Motor neuron (in vitro differentiated cells): ENCODE measurements at regions not wholly inside any gene's neighbourhood (a gene's known extent, or its start where the extent isn't known, plus 50 kb on each side); places are given as distances from the start of the nearest gene placed in this dataset.

Experiments
- ATAC-seq, 8 experiments: fragments of 200-7000 bp; cut with Tn5 transposase; replicated peaks in 6 of 8; 2 replicates each; pipeline ENCODE4 v1.8.0; 2021; ENCODE audit warnings: mild to moderate bottlenecking in 8 of 8, moderate library complexity in 8 of 8
- H3K27ac ChIP-seq, 2 donors: fragments of 250-450 bp; sonication (Bioruptor Pico); 2 replicates each; pipeline ENCODE4 v1.9.0; 2021; ENCODE audit warnings: antibody characterized with exemption in 2 of 2, mild to moderate bottlenecking in 2 of 2, moderate library complexity in 1 of 2
- H3K4me1 ChIP-seq, 2 donors: fragments of 250-450 bp; sonication (Bioruptor Pico); replicated peaks in 1 of 2; 2 replicates each; pipeline ENCODE4 v1.6.1; 2021; ENCODE audit warnings: antibody characterized with exemption in 2 of 2, mild to moderate bottlenecking in 2 of 2, moderate library complexity in 1 of 2
- H3K4me3 ChIP-seq, 5 donors: fragments of 250-450 bp; sonication (Bioruptor Pico); 2 replicates each; pipeline ENCODE4 v1.9.0; 2021; ENCODE audit warnings: antibody characterized with exemption in 5 of 5, mild to moderate bottlenecking in 5 of 5, moderate library complexity in 4 of 5
- WGBS, 10 experiments: fragments of 450-650 bp; shearing (Covaris generic); methylation state at CpG; one replicate each; pipeline ENCODE4 v1.0.0; 2022; 5-methylcytosine and 5-hydroxymethylcytosine counted together
- in situ Hi-C, 9 experiments: fragments of 400-800 bp; cut with MboI; loops; one replicate each; pipeline ENCODE4 v1.15.0; 2021; ENCODE audit warnings: low sequenced_read_pairs in 9 of 9, low pct_unique_long_range_greater_than_20kb in 2 of 9; ENCODE audit not compliant: unreplicated experiment in 9 of 9

DNA sequence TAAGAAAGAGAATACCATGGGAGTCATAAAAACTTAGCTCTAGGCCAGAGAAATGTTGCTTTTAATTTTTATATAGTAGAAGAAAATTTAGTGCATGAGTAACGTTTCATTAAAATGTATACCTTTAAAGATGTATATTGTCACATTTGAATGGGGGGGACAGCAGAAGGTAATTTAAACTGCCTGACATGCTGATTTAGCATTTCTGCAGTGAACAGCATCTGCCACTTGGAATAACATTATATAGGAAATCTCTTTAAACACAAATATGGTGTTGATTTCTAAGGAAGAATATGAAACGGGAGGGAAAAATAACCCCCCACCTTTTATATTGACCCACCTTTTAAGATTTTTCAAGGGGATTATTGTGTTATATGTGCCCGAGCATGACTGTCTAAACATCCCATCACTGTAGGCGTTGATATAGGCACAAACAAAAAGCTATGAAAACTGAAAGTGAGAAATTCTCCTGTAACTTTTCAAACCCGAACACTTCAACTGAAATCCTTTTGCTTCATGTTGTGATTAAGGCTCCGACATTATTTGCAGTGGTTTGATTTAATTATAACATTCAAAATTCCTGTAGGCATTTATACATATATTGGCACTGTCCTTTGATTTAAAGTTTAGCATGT, 244.7 kb upstream of the CELF2 start:
- H3K27ac ChIP-seq, result no peak overlapping the region
- 15 to 97% (median 80%) methylated on average over 3 to 6 of the region's 6 CpGs; no CpG with 5 or more reads in 1 of the 10 experiments for WGBS, 10 experiments
- no peak overlapping the region for H3K4me3 ChIP-seq
- ATAC-seq, result no peak
- in situ Hi-C loops, result no loop called here
- H3K4me1 ChIP-seq, result peaks cover 4 to 5% of the 10 kb centered on the region in 2 donors

DNA sequence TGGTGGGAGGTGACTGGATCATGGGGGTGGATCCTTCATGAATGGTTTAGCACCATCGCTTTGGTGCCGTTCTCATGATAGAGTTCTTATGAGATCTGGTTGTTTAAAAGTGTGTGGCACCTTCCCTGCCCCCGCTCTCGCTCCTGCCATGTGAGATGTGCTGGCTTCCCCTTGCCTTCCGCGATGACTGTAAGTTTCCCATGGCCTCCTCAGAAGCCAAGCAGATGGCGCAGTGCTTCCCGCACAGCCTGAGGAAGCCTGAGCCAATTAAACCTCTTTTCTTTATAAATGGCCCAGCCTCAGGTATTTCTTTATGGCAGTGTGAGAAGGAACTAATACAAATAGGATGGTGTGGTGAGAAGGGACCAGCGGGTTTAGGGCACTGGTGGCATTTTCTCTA, 243.3 kb upstream of the CELF2 start:
- ATAC-seq, result no peak
- in situ Hi-C loops, result no loop called here
- 91 to 100% (median 97%) methylated on average over 1 to 7 of the region's 9 CpGs; no CpG with 5 or more reads in 2 of the 10 experiments for WGBS, 10 experiments
- peaks cover 4 to 5% of the 10 kb centered on the region in 2 donors for H3K4me1 ChIP-seq
- no peak overlapping the region for H3K4me3 ChIP-seq
- H3K27ac ChIP-seq, result no peak overlapping the region

DNA sequence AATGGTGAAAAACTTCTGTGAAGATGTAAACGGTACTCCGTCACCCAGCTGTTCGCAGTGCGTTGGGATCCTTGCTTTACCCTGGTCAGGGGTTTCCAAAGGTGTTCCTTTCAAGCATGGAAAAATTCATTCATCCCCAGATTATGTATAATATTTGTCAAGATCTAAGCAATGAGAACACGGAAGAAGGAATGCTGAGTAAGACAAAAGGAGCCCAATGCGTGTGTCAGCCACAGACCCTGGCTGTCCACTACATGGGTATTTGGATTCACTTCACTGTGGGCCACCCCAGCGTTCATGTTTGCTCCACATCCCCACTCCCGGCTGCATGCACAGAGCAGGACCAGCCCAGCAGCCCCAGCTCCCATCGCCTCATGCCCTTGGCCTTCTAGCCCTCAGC, 241.3 kb upstream of the CELF2 start:
- in situ Hi-C loops, result no loop called here
- no peak overlapping the region for H3K4me3 ChIP-seq
- ATAC-seq, result no peak
- H3K27ac ChIP-seq, result no peak overlapping the region
- WGBS, 10 experiments, result 75 to 100% (median 99%) methylated on average over 3 to 9 of the region's 9 CpGs; no CpG with 5 or more reads in 3 of the 10 experiments
- H3K4me1 ChIP-seq, result peaks cover 4 to 5% of the 10 kb centered on the region in 2 donors

DNA sequence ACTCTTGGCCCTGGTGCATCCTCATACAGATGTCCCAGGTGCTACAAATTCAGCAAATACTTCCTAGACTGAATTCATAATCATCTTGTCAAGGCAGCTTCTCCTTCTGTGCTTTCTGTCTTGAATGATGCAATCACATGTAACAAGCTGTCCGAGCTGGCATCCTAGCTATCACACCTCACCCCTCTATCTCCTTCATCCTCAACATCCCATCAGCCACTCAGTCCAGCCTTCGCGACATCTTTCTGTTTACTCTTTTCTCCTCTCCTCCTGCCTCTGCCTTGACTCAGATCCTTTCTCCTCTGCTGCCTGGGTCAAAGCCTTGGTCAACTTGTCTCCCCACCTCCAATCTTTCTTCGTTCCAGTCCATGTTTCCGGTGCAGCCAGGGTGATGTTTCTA, 240.4 kb upstream of the CELF2 start:
- WGBS, 10 experiments, result 60 to 100% (median 87%) methylated on average over 1 to 5 of the region's 5 CpGs; no CpG with 5 or more reads in 2 of the 10 experiments
- ATAC-seq, result peak in 5 of 8 experiments; percentile 33 to 97 (median 76)
- Histone ChIP-seq H3K27ac (no peak overlapping the region), H3K4me3 (no peak overlapping the region), H3K4me1 (peaks cover 4 to 5% of the 10 kb centered on the region in 2 donors)
- in situ Hi-C loops, result no loop called here

DNA sequence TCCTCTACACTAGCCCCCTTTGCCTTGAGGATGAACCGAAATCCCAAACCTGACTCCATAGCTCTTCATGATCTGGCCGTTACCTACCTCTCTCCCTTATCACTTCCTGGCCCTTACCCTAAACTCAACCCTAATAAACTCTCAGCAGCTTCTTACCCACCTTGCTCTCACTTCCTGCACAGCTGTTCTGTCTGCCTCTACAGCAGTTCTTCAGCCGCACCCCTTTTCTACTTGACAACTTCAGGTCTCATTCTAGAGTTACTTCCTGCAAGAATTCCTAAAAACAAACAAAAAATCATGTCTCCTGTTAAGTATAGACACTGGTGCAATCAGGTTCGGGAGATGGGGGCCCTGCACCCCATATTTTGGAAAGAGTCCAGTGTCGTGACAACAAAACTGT, 239.9 kb upstream of the CELF2 start:
- WGBS, 10 experiments, result 29 to 94% (median 74%) methylated on average over 2 to 5 of the region's 5 CpGs
- in situ Hi-C loops, result no loop called here

DNA sequence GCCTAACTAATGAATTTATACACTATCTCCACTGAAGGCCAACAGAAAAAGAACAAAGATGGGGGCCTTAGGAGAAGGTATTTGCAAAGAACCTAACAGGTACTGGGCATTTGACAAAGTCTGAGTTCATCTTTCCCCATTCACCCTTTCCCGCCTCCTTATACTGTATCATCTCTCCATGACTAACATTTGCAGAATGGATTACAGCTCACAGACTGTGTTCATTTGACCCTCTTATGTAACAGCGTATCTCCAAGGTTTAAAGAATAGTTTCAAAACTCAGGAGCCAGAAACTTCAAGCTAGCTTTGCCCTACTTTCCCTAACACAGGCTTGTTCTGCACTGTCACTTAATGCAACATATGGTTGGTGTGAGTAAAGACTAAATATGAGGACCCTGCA, 238.7 kb upstream of the CELF2 start:
- in situ Hi-C loops, result no loop called here
- peaks cover 0 to 5% of the 10 kb centered on the region in 2 donors for H3K4me1 ChIP-seq

More for the DNA sequence above, 239.9 kb upstream of the CELF2 start:
- Histone ChIP-seq H3K4me1 (peaks cover 4 to 5% of the 10 kb centered on the region in 2 donors), H3K4me3 (no peak overlapping the region), H3K27ac (no peak overlapping the region)
- no peak for ATAC-seq

DNA sequence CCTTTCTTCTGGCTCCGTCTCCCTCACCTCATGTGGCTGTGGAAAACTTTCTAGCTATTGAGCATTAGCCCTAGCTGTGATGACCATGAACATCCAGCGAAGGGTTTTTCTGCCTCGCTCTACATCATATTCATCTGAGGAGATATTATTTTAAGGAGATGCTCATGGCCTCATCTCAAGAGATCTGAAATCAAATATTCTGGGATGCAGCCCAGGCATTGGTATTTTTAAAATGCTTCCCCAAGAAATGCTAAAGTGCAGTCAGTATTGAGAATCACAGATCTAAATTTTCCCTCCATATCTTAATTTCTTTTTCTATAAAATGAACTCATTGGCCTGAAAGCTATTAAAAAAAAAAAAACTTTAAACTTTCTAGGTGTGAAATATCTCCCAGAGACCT, 238.2 kb upstream of the CELF2 start:
- ATAC-seq, result no peak
- no peak overlapping the region for H3K4me3 ChIP-seq
- H3K4me1 ChIP-seq, result peaks cover 0 to 5% of the 10 kb centered on the region in 2 donors
- WGBS, 10 experiments, result 67 to 100% (median 90%) methylated on average over 2 to 3 of the region's 3 CpGs; no CpG with 5 or more reads in 2 of the 10 experiments
- in situ Hi-C loops, result no loop called here
- H3K27ac ChIP-seq, result no peak overlapping the region

More for the DNA sequence above, 238.7 kb upstream of the CELF2 start:
- Histone ChIP-seq H3K27ac (no peak overlapping the region), H3K4me3 (no peak overlapping the region)
- 61 to 100% (median 80%) methylated on average over 1 to 2 of the region's 2 CpGs; no CpG with 5 or more reads in 1 of the 10 experiments for WGBS, 10 experiments
- ATAC-seq, result no peak

DNA sequence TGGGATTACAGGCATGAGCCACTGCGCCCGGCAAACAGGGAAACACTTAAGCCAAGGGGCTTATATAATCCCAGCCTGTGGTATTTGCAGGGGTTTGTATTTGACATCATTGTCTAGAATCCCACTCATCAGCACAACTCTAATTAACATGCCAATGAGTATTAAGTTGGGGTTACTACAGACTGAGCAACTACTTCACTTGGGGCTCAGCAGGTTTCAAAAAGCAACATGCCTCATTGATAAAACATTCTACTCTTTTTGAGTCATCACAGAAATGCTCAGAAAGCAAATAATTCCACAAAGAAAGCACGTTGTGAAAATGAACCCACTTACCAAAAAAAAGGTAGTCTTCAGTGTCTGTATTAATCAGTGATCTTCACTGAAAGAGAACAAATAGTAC, 236.9 kb upstream of the CELF2 start:
- 0 to 100% (median 23%) methylated on average over 1 to 2 of the region's 3 CpGs; no CpG with 5 or more reads in 2 of the 10 experiments for WGBS, 10 experiments

DNA sequence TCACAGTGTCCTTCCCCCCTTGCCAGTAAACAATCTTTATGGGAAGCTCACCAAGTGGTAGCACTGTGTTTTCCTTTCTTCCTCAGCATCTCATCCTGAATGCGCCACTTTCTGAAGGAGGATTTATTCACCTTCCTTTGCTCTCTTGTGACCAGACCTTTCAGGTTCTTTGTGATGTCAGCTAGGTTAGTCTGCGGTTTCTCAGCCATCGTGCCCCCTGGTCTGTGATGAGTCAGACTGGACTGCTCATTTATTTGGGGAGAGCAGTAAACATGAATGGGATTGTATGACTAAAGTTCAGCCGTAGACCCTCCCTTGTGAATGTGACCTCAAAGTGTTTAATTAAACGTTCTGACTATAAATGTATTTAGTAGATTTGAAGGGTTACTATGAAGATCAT, 235.1 kb upstream of the CELF2 start:
- no peaks in the 10 kb centered on the region for H3K4me1 ChIP-seq
- H3K4me3 ChIP-seq, result no peak overlapping the region
- 40 to 97% (median 72%) methylated on average over 2 to 5 of the region's 5 CpGs for WGBS, 10 experiments
- ATAC-seq, result peak in 3 of 8 experiments; percentile 45 to 59 (median 50)
- in situ Hi-C loops, result no loop called here
- H3K27ac ChIP-seq, result no peak overlapping the region

More for the DNA sequence above, 236.9 kb upstream of the CELF2 start:
- Histone ChIP-seq H3K27ac (no peak overlapping the region), H3K4me1 (peaks cover 0 to 5% of the 10 kb centered on the region in 2 donors), H3K4me3 (no peak overlapping the region)
- ATAC-seq, result no peak
- in situ Hi-C loops, result no loop called here

DNA sequence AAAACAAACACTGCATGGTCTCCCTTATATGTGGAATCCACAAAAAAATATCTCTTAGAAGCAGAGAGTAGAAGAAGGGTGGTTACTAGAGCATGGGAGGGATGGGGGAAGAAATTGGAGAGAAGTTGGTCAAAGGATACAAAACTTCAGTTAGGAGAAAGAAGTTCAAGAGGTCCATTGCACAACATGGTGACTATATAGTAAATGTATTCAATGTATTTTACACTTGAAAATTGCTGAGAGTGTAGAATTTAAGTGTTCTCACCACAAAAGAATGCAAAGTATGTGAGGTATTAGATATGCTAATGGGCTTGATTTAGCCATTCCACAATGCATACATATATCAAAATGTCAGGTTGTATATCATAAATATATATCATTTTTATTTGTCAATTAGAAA, 232.0 kb upstream of the CELF2 start:
- H3K4me3 ChIP-seq, result no peak overlapping the region
- peak in 2 of 8 experiments; percentile 25 to 44 for ATAC-seq
- in situ Hi-C loops, result no loop called here
- H3K4me1 ChIP-seq, result no peaks in the 10 kb centered on the region
- no peak overlapping the region for H3K27ac ChIP-seq

DNA sequence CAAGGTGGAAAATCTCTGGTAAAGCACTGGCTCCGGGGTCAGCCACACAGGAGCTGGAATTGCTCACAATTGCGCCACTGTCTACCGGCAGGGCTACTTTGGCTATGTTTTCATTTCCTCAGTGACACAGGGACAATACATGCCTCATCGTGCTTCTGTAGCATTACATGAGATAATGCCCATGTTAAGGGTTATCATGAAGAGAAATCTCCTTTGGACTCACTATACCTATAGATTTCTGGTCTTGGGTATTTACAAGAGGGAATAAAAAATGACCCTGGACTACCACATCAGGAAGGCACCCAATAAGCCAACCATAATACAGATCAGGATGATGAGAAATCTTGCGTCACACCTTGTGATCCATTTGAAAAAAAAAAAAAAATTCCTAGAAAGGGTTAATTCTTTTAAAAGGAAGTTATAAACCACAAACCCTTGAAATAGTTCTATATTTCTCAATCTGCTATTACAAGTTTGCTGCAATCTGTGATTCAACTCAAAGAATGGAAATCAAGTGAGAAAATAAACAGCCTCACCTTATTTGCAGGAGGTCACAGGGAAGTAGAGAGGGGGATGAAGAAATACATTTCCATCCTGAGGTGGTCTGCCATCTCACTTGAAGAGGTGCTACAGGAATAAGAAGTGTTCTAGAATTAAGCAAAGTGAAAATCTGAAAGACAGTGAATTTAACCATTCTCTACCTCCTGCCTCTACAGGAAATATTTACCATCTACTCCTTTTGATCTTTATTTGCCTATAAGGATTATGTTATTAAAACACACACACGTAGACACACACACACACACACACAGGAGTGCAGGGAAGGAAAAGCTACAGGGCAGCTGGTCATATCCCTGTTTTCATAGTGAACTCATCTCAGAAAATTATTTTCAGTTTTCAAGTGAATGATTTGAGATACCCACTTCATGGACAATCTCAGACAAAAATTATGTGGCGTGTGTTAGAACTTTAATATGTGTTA, 231.3 kb upstream of the CELF2 start:
- 48 to 100% (median 90%) methylated on average over 1 to 7 of the region's 7 CpGs for WGBS, 10 experiments
- no peaks in the 10 kb centered on the region for H3K4me1 ChIP-seq
- no peak for ATAC-seq
- H3K27ac ChIP-seq, result no peak overlapping the region
- in situ Hi-C loops, result no loop called here
- no peak overlapping the region for H3K4me3 ChIP-seq

DNA sequence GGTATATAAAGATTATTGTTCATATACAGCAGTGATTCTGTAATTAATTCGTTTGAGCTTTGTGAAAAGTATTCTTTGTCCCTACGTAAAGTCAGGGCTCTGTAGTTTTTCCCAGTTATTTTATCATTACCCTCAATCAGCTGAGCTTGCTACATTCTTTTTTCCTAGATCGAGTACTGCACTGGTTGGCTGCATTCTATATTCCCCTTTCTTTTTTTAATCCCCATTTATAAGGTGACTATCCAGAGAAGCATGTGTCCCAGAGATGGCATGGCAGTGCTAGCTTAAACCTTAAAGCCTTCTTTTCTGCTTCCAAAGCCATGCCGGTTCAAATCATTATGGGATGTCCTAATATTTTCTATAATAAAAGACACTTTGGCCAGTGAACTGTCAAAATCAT, 230.1 kb upstream of the CELF2 start:
- H3K4me3 ChIP-seq, result no peak overlapping the region
- in situ Hi-C loops, result no loop called here
- WGBS, 10 experiments, result 7 to 89% (median 71%) methylated on average over 2 to 4 of the region's 4 CpGs
- no peak for ATAC-seq
- H3K27ac ChIP-seq, result no peak overlapping the region
- H3K4me1 ChIP-seq, result peaks cover 4% of the 10 kb centered on the region in 2 donors

DNA sequence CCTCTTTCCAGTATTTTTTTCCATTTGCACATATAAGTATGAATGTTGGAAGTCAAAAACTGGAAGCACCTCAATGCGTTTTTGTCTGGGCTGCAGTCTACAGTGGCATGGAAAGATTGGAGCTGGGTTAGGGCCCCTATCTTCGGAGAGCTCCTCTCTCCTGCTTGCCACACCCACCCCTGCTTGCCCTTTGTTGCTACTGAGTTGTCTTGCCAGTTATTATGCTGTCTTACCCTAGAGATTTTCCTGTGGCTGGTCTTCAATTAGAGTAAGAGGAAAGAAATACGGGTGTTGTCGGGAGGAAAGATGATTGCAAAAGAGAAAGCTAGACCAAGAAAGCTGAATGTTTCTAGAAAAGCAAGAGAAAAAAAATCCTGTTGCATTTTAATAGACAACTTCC, 228.9 kb upstream of the CELF2 start:
- WGBS, 10 experiments, result 9 to 86% (median 36%) methylated on average over 1 to 4 of the region's 4 CpGs; no CpG with 5 or more reads in 2 of the 10 experiments
- Histone ChIP-seq H3K4me3 (no peak overlapping the region), H3K4me1 (peaks cover 8 to 10% of the 10 kb centered on the region in 2 donors), H3K27ac (no peak overlapping the region)
- no peak for ATAC-seq
- in situ Hi-C loops, result no loop called here
